HEK293 (cell line): ENCODE measurements at regions not wholly inside any gene's neighbourhood (a gene's known extent, or its start where the extent isn't known, plus 50 kb on each side); places are given as distances from the start of the nearest gene placed in this dataset.

Source experiments
- CTCF ChIP-seq: fragments of 450-650 bp; formaldehyde crosslinking; IDR thresholded peaks from 2 replicates; pipeline ENCODE4 v1.5.1; 2016; ENCODE audit warnings: missing biosample characterization, missing genetic modification characterization
- PRDM4 ChIP-seq: fragments of 450-650 bp; formaldehyde crosslinking; IDR thresholded peaks from 2 replicates; pipeline ENCODE4 v1.5.1; 2017; ENCODE audit warnings: missing biosample characterization, missing genetic modification characterization
- REST ChIP-seq: fragments of 450-650 bp; formaldehyde crosslinking; IDR thresholded peaks from 2 replicates; pipeline ENCODE4 v1.5.1; 2016; ENCODE audit warnings: missing biosample characterization, missing genetic modification characterization
- ZBTB7A ChIP-seq: fragments of 450-650 bp; formaldehyde crosslinking; IDR thresholded peaks from 2 replicates; pipeline ENCODE4 v1.5.1; 2016; ENCODE audit warnings: low read depth, missing biosample characterization, missing genetic modification characterization

GRCh38 chr21:27224169-27224568 lies 257.3 kb upstream of the ADAMTS5 start:
- TF ChIP-seq CTCF, result no peak
- no peak for TF ChIP-seq REST
- no peak for TF ChIP-seq PRDM4 (tag by site-specific recombination)
- TF ChIP-seq ZBTB7A, result no peak
